ENCODE measurements at regions not wholly inside any gene's neighbourhood (a gene's known extent, or its start where the extent isn't known, plus 50 kb on each side); places are given as distances from the start of the nearest gene placed in this dataset.

DNA sequence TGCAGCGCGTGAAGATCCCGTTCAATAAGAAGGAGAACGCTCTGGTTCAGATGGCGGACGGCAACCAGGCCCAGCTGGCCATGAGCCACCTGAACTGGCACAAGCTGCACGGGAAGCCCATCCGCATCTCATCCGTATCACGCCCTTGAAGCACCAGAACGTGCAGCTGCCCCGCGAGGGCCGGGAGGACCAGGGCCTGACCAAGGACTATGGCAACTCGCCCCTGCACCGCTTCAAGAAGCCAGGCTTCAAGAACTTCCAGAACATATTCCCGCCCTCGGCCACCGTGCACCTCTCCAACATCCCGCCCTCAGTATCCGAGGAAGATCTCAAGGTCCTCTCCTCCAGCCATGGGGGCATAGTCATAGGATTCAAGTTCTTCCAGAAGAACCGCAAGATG is 131.9 kb upstream of the FUT8 start:
- DNase-seq, result no peak
- no peak for TF ChIP-seq CTCF (IDR thresholded peaks at IDR 0.05)
- no peak for ATAC-seq
- FAIRE-seq, result no peak
- no peaks in the 10 kb centered on the region for H3K36me3 ChIP-seq
- 95 to 96% methylated on average over 22 of the region's 22 CpGs for WGBS, 2 donors
- peaks cover 0 to 3% (median 0%) of the 10 kb centered on the region in 3 donors for H3K4me1 ChIP-seq
- intact Hi-C loops (cut with DNase I), result no loop called here
- H3K27me3 ChIP-seq, result no peaks in the 10 kb centered on the region
- H3K9me3 ChIP-seq, result no peaks in the 10 kb centered on the region
- no peak overlapping the region for H3K27ac ChIP-seq
- H3K4me3 ChIP-seq, result no peak overlapping the region

DNA sequence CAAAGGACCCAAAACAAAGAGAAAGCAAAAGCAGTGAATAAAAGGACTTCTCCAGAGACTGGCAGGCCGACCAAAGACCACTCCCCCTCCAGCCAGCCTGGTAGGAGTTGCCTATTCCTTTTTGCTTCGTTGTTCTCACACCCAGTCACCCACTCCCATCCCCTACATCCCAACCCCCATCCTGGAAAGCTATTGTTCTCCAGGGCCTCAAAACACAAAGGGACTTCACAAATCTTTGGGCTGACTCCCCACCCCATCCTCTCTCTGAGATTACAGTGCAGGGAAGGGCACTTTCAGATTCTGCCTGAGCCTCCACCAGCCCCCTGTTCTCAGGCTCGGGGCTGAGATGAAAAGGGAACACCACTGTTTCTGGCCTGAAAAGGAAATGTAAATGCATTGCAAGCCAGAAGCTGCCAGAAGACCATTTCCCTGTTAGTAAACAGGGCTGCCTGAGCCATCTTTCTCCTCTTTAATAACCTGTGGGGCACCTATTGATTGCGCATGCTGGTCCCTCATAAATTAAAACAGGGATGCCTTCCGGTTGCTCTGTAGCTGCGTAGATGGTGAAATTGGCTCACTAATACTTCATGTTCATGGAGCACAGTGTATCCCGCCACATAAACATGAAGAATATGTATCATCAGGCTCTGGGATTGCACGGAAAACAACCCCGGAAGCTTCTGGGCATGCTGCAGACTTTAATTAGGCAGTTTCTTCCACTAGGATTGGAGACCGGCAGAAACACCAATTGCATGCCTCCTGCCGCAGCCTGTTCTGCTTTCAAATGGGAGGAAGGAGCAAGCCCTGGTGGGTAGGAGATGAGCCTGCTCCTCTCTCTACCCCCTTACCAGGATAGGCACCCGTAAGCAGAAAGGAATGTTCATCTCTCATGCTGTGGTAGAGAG is 130.3 kb upstream of the FUT8 start:
- DNase-seq (no peak), ATAC-seq (peak in 2 of 4 donors; percentile 45 to 47), FAIRE-seq (no peak)
- H3K36me3 ChIP-seq, result no peaks in the 10 kb centered on the region
- WGBS, 2 donors, result 72% methylated on average over 12 of the region's 12 CpGs
- H3K4me3 ChIP-seq, result no peak overlapping the region
- no peaks in the 10 kb centered on the region for H3K27me3 ChIP-seq
- TF ChIP-seq CTCF (IDR thresholded peaks at IDR 0.05), result no peak
- intact Hi-C loops (cut with DNase I), result no loop called here
- no peak overlapping the region for H3K27ac ChIP-seq
- H3K9me3 ChIP-seq, result no peaks in the 10 kb centered on the region
- H3K4me1 ChIP-seq, result peaks cover 0 to 3% (median 0%) of the 10 kb centered on the region in 3 donors

- FAIRE-seq, result no peak
- Histone ChIP-seq H3K4me3 (no peak overlapping the region), H3K9me3 (no peaks in the 10 kb centered on the region), H3K36me3 (no peaks in the 10 kb centered on the region), H3K4me1 (peaks cover 0 to 3% (median 0%) of the 10 kb centered on the region in 3 donors), H3K27ac (no peak overlapping the region), H3K27me3 (no peaks in the 10 kb centered on the region)
- no peak for TF ChIP-seq CTCF (IDR thresholded peaks at IDR 0.05)
- ATAC-seq, result no peak
- 90 to 92% methylated on average over 3 of the region's 3 CpGs for WGBS, 2 donors
- intact Hi-C loops (cut with DNase I), result no loop called here
- no peak for DNase-seq
These were observed 129.7 kb upstream of the FUT8 start for GRCh38 chr14:65282896-65283253.

DNA sequence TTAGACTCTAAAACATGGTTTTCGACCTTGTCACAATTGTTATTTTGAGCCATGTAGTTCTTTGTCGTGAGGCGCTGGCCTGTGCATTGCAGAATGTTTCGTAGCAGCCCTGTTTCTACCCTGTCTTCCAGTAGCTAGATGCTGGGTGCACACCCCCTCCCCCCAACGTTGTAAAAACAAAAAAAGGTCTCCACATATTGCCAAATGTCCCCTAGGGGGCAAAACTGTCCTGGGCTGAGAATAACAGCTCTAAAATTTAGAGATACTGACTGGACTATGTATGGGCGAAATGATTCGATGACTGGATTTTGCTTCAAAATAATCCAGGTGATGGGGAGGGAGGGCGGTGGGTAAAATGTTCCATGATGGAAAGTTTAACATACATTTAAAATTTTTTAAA is 126.1 kb upstream of the FUT8 start:
- no peak for DNase-seq
- Histone ChIP-seq H3K4me3 (no peak overlapping the region), H3K36me3 (no peaks in the 10 kb centered on the region), H3K9me3 (no peaks in the 10 kb centered on the region), H3K27ac (no peak overlapping the region), H3K4me1 (no peaks in the 10 kb centered on the region), H3K27me3 (no peaks in the 10 kb centered on the region)
- FAIRE-seq, result no peak
- WGBS, 2 donors, result 73 to 76% methylated on average over 8 of the region's 8 CpGs
- intact Hi-C loops (cut with DNase I), result no loop called here
- no peak for TF ChIP-seq CTCF (IDR thresholded peaks at IDR 0.05)
- ATAC-seq, result peak in 2 of 4 donors; percentile 29 to 57

Data from pancreas (tissue), 10 donors.